Left kidney (tissue), 1 donor: ENCODE measurements at regions not wholly inside any gene's neighbourhood (a gene's known extent, or its start where the extent isn't known, plus 50 kb on each side); places are given as distances from the start of the nearest gene placed in this dataset.
"Not testable (repeated sequence)": the region's sequence is repeated elsewhere in the genome, so short reads cannot be mapped to it uniquely, and the experiment has no call there.

Experiments used
- DNase-seq: peaks from one replicate; pipeline ENCODE4 v3.0.0-alpha.2; 2013

DNA sequence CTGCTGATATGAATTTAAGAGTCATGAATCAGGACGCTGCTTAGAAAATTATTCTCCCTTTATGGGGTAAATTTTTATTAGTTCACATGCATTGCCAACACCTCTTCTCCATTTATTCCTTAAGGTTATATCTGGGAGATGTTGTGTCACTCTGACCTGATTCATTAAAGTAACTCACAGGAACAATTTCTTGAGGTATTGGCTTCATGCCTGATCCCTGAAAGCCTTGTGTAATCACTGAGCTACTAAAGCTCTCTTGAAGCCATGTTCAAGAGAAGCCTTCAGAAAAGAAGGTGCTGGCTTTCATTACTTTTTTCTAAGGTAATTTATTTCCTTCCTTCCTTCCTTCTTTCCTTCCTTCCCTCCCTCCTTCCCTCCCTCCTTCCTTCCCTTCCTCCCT, 420.6 kb downstream of the RAB38 start:
- no peak for DNase-seq

DNA sequence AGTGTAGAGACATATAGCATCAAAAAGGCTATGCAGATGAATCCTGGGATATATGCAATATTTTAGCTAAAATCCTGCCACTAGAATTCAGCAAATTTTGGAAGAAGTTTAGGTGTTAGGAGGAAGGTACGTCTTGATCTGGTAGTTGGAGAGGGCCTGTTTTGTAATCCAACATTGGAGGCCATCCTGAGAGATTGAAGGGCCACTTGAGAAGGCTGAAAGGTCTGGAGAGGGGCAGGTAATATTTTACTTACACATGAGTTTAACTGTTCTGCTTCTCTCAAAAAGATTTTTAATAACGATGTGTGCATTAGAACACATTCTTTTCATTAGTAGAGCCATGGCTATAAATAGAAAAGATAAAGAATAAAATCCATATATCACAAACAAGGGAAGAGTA, 422.1 kb downstream of the RAB38 start:
- no peak for DNase-seq

DNA sequence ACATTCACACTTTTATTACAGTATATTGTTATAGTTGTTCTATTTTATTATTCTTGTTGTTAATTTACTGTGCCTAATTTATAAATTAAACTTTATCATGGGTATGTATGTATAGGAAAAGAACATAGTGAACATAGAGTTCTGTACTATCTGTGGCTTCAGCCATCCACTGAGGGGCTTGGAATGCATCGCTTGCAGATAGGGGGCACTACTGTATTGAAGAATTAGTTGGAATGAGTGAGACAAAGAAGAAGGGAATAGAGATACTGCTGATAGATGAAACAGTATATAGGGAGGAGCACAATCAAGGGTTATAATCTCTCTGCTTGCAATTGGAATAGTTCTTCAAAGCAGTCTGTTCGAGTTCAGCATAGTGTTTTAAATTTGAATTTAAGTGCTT, 432.2 kb downstream of the RAB38 start:
- DNase-seq: no peak

DNA sequence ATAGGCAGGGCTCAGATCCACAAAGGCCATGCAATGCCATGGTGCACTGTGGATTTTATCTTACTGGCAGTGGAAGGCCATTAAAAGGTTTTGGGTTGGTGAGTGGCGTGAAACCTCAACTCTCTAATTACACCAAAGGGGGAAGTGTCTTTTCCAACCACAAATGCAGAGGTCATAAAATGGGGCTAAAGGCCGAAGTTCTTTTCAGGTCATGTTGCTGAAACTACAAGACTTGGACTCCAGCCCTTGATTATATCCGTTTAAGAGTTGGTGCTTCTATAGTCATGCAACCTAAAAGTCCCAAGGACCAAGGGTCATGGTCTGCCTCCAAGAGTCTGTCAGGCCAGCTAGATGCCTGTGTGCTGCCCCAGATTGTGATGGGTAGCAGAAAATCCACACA, 434.3 kb downstream of the RAB38 start:
- DNase-seq: no peak

DNA sequence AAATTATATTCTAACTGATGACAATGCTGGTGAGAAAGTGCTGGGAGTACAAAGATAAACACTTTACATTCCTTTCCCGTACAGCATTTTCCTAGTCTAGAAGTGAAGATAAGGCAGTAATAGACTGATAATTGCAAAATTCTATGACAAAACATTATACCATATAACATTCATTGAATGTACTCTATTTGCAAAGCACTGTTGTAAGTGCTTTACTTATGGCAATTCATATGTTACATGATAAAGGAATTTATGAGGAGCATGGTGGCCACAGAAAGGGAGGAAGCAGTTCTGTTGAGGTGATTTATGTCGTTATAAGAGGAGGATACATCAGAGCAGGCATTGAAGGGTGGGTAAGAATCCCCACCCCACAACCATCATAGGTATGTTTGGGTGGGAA, 434.8 kb downstream of the RAB38 start:
- no peak for DNase-seq

DNA sequence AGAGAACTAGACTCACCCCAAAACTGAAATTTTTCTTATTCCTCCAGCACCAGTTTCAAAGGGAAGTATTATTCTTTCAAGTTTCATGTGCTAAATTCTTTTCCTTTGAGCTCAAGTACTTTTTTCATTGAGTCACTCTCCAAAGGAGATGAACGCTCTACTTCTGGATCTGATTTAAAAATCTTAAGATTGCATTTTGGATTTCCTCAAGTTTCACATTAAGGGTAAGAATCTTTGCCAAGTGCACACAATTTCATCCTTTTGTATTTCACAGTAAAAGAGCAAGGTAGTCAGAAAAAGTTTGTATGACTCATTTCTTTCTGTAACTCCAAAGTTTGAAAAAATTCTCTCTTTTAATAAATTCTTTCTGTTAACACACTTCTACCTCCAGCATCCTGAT, 435.5 kb downstream of the RAB38 start:
- no peak for DNase-seq

DNA sequence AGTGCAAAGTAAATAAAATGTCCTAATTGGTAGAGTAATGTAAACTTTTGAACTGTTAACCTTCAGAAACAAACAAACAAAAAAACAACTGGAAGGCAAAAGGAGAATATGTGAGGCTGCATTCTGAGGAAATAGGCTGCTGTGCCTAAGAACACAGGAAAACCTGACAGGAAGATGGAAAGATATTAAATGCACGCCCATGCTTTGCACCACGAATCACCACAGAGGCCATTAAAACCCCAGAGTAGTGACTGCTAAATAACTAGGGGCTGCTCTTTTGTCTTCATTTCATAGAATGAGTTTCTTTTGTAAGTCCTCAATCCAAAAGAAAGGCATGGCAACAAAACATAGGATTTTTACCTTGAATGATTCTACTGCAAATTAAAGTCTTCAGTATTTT, 436.0 kb downstream of the RAB38 start:
- no peak for DNase-seq

DNA sequence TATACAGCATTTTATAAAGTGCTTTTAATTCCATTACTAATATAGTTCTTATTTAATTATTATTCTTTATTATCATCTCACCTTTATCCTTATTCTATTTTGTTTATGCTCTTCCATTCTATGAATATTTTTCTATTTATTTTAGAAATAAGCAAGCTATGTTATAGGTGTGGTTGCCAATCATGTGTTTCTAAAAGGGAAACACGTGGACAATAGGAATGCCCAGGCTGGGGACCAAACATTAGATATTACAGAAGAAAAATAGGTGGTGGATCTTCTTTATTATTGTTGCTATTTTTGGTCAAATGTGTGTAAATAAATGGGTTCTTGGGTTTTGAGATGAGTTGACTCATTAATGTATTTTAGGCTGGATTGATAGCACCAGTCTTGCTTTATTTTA, 438.3 kb downstream of the RAB38 start:
- DNase-seq: no peak

DNA sequence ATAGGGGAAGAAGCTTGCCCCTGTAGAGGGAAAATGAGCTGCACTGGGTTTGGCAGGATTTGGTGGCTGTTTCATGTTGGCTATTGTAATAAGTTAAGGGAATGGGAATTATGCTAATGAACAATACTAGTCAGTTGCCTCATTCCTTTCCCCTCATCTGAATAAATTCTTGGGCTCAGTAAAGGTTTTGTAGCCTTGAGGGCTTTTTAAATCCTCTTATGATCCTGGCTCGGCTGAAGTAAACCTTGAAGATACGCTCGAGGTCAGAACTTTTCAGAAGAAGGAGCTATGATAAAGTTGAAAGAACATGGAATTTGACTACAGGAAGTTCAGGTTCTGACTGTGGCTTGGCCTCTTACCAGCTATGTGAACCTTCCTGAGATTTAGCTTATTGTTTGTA, 448.7 kb downstream of the RAB38 start:
- DNase-seq: no peak

DNA sequence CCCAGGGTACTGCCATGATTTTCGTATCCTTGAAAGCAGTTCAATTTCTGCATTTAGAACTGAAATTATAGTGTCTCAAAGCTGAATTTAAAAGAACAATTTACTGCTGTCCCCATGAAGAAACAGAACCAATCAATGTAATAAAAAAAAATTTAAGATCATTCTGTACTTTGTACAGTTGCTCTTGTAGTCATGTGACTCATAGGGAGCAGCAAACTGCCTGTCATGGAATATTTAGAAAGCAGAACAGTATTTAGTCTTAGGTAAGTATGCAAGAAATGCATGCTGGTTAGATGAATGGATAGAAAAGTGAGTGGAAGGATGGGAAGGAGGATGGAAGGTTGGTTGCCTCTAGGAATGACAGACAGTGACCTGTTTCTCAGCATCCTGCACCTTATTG, 450.9 kb downstream of the RAB38 start:
- no peak for DNase-seq

DNA sequence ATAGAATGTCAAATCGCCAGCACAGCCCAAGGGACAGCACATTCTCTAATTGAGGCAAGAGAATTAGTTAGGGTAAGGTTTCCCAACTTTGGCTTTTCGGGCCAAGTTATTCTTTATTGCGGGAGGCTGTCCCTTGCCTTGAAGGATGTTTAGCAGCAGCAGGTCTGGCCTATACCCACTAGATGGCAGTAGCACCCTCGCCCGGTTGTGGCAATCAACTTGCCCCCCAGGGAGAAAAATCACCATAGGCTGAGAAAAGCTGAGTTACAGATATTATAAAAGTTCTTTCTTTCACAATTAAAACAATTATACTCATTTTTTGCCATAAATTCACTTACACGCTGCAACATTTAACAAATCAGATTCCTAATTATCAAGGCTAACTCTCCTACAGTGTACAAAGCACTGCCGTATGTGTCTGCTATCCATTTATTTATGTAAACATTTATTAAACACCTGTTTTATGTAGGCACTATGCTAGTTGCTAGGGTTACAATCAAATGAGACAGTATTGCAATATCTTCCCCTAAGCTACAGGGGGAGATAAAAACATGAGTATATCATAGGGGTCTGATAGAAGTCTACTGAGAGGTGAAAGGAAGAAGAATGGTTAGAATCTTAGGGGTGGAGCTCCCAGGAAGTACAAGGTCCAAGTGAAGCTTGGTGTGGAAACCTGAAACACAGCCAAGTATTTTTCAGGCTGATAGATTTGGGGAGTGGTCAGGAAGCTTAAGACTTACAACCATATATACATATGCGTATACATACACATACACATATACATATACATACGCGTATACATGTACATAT, 452.3 kb downstream of the RAB38 start:
- DNase-seq: no peak

DNA sequence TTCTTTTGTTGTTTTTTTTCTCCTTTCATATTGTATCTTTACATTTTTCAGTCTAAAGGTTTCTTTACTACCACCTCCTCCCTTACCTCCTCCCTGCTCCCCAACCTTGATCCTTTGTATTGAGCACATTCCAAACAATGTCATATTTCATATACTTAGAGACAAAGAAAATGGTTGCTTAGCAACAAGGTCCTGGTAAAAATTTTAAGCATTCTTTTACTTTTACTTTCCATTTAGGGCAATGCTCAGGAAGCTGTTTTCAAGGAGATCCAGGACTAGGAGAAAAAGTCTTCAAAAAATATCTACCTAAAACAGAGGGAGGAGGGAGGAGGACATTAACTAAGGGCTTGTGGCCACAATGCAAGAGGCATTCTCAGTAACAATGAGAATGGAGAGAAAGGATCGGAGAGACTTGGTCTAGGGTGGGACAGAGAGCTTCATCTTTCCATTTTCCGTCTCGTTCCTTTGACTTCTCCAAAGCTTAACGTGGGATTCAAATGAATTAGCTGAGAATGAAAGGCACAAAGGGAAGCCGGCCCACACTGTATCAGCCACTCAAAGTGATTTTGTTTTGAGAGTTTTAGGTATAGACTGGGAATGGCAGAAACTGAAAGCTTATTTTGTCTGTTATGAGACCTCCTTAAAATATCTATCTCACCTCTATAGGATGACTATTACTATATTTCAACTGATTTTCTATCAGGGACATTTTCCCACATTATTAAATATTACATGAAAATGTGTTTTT, 455.7 kb downstream of the RAB38 start:
- no peak for DNase-seq

DNA sequence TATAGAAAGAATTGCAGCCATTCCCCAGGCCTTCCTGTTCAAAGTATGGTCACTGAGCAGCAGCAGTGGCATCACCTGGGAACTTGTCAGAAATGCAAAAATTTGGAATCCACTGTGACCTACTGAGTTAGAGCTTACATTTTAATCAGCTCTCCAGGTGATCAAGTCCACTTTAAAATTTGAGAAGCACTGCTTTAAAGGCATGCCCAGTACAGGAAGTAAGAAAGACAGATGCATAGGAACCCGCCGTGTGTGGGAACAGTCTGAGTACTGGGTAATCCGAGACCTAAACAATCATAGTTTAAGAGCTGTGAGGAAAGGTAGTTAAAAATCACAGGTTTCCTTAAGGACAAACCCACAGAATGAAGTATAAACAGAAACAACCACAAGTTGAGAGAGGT, 462.4 kb downstream of the RAB38 start:
- DNase-seq: peak; percentile 30

DNA sequence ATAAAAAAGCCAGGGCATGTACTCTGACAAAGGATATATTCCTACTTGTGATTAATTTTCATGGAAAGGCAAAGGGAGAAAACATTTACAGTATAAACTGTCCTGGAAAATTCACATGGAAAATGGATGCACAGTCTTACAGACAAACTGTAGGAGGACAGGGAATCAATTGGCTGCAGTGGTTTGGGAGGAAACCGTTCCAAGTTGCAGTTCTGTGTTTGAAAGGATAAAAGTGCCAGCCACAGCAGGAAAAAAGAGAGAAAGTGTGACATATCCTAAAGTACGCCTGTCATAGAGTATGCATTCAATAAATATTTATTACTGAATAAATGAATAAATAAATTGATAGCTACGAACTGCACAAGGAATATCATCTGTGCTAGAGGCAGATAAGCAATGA, 462.9 kb downstream of the RAB38 start:
- DNase-seq: no peak

DNA sequence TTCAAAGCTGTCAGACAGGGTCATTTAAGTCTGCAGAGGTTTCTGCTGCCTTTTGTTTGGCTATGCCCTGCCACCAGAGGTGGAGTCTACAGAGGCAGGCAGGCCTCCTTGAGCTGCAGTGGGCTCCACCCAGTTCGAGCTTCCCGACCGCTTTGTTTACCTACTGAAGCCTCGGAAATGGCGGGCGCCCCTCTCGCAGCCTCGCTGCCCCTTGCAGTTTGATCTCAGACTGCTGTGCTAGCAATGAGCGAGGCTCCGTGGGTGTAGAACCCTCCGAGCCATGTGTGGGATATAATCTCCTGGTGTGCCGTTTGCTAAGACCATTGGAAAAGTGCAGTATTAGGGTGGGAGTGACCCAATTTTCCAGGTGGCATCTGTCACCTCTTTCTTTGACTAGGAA, 471.7 kb downstream of the RAB38 start:
- DNase-seq: not testable (repeated sequence)

DNA sequence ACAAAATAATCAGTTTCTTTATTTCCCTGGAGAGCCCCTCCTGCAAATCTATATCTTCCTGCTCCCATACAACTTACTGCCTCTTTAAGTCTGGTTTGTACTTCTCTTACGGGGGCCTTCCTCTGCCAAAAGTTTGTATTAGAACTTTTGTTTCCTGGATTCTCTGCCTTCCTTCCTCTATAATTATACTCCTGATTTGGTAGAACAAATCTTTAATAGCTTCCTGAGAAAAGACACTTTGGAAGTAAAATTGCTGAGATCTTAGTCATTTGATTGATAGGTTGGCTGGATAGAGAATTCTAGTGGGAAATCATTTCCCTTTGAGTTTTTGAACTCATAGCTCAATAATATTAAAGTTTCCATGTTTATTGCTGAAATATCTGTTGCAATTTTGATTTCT, 499.2 kb downstream of the RAB38 start:
- no peak for DNase-seq

DNA sequence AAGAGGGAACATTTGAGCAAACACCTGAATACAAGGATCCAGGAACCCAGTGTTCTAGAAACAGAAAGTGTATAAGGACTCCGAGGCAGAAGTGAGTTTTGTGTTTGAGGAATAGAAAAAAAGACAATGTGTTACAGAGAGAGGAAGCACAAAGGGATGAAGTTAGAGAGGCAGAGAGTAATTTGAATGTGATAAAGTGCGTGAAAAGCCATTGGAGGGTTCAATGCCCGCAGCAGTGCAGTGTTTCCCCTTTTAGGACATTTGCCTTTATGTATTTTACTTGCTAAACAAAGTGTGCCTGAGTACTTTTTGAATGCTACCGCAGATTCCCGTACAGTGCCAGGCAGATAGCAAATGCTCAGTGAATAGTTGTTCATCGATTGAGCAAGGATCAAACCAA, 508.5 kb downstream of the RAB38 start:
- no peak for DNase-seq

DNA sequence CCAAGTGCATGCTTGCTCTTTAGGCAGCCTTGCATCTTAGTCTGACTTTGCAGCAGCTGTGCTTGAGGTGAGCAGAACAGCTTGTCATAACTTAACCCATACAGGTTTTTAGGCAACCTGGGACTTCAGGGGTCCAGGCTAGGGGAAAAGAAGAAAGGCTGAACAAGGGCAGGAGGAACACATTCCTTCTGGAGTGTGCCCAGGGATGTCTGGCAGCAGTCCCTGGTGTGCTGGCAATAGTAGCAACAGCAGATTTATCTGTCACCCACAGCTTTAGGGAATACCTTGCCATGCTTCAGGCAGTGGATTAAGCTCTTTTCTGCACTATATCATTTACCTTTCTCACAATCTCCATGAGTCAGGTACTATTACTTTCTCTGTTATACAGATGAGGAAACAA, 513.0 kb downstream of the RAB38 start:
- DNase-seq: no peak

DNA sequence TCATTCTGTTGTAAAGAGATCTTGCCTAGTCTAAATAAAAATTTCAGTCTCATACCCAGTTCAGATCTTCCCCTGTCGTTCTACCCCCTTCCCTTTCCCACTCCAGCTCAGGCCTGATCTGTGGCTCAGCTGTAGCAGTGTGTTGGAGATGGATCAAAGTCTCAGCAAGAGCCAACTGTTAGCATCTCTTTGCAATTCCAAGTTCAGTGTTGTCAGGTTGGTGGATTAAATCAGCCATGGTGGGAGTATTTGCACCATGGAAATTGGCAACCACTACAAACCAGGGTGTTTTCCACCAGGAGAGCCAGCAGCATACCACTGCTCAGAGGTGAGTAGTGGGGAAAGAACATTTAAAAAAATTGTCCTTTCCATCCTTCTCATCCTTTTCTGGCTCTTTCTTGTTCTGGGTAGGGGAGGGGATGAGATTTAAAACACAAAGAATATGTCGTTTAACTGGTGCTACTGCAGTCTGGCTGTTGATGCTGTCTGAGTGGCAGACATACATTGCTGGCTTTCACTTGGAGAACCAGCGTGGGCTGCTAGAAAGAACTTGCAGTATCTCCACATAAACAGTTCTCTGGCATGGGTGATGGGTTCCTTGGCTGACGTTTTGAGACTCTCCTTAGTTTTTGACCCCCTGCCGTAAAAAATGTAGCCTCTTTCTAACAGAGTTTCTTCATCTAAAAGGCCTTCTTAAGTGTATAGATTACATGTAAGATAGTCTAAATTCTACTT, 514.1 kb downstream of the RAB38 start:
- no peak for DNase-seq

DNA sequence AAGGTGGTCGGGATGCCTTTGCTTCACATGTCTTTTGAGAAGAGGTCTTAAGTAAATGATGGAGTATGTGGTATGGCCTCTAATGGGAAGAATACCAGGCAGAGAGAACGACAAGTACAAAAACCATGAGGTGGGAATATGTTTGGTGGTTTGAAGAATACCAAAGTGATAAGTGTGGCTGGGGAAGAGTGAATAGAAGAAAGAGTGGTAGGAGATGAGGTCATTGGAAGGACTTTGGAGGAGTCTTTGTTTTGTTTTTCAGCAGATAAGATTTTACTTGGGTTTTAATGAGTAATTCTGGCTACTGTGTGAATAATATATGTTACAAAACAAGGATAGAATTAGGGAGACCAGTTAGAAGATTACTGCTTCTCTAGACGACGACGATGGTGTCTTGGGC, 515.4 kb downstream of the RAB38 start:
- no peak for DNase-seq

DNA sequence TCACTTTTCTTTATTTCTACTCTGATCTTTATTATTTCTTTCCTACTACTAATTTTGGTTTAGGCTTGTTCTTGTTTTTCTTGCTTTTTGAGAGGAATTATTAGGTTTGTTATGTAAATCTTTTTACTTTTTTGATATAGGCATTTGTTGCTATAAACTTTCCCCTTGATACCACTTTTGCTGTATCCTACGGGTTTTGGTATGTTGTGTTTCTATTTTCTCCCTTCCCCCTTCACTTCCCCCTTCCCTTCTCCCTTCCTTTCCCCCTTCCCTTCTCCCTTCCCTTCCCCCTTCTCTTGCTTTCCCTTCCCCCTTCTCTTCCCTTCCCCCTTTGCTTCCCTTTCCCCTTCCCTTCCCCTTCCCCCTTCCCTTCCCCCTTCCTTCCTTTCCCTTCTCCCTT, 529.6 kb downstream of the RAB38 start:
- no peak for DNase-seq

DNA sequence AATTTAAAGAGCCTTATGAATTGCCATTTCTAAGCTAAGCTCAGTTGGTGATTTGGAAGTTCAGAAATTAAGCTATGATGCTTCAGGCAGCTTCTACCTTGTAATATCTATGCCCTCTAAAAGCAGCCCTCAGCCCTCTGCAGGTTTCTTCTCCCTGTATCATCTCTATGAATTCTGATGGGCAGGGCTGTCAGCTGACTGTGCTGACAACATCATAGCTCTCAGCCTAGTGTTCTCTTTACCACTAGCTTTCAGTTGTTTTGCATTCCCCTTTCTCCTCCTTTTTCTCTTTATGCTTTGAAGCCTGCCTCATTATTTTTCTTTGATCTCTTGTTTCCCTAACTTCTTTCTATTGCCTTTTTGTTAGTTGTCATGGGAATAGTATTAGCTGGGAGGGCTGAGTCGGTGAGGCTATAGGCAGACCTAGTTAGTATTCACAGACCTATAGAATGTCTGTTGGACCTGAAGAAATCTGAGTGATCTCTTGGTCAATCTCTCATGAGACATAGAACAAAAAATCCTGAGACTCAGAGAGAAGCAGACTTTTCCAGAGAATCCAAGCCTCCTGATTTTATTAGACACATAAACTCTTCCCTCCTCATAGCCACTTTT, 535.4 kb downstream of the RAB38 start:
- DNase-seq: no peak

DNA sequence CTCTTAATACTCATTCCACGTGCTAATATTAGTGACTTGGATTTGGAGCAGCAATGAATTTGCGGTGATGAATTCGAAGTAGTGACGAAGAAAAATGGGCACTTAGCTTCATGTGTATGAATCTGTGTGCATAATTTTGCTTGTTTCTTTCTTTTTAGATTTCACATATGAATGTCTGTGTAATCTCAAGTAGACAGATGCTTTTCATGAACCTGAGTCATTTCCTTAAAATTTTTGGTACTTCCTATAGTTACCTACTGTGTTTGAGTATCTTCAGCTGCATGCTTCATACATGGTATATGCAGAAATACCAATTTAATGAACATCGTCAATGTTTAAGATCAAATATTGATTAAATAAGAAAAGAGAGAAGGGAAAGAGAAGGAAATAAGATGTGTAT, 540.2 kb downstream of the RAB38 start:
- DNase-seq: no peak
